SW480 (cell line): ENCODE measurements at regions not wholly inside any gene's neighbourhood (a gene's known extent, or its start where the extent isn't known, plus 50 kb on each side); places are given as distances from the start of the nearest gene placed in this dataset.
"Not testable (repeated sequence)": the region's sequence is repeated elsewhere in the genome, so short reads cannot be mapped to it uniquely, and the experiment has no call there.

Experiments used
- DNase-seq: peaks from one replicate; pipeline ENCODE4 v3.0.0-alpha.2; 2016; ENCODE audit warnings: low spot score

- not testable (repeated sequence) for DNase-seq
Measured at GRCh38 chr1:217039139-217039538, 315.9 kb upstream of the ESRRG start.

DNA sequence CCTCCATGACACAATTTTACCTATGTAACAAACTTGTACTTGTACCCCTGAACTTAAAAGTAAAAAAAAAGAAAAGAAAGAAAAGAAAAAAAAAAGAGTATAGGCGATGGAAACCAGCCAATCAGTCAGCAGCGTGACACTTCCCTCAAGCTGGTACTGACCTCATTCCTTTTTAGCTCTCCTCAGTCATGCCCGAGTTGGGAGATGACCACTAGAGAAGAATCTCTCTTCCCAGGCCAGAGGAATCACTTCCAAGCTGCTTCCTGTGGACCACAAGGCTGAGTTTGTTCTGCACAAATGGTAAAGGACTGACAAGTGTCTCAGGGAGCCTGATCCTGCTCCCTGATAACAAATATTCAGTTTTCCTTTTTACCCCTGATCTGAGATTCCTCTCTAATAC, 313.5 kb upstream of the ESRRG start:
- DNase-seq, result no peak

GRCh38 chr1:217032715-217033367, 309.6 kb upstream of the ESRRG start:
- no peak for DNase-seq

DNA sequence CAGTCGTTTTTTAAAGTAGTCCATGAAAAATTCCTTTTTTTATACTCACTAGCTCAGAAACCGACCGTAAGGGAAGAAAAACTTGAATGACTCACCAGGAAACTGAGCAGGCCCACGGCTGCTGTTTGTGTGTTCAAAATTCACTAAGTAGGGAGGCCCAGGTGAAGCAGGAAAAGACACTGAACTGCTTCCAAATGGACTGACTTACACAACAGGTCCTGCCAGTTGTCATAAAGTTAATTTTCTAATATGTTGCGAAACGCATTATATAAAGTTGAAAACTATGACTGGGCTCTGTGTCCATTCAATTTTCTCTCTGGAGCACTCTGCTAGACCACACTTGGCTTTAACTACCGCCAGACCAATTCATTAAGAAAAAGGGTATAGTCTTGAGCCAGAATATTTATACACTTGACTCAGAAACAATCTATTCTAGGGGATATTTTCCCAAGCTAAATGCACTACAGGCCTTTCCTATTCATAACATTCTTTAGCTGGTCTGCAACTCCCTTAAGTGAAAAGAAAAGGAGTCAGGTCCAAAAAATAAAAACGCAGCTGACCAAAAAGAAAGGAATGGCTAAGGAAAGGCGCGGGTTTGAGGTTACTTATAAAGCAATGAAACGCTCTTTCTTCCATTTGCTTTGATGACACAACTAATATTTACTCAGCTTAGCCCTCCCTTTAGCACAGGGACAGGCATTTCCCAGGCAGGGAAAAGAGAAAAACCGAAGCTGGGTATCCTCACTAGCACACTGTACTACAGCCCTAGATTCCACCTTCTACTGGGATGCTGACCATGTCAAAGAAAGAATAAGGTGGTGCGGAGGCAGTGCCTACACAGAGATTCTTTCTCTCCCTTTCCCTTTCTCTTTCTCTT, 306.3 kb upstream of the ESRRG start:
- no peak for DNase-seq

DNA sequence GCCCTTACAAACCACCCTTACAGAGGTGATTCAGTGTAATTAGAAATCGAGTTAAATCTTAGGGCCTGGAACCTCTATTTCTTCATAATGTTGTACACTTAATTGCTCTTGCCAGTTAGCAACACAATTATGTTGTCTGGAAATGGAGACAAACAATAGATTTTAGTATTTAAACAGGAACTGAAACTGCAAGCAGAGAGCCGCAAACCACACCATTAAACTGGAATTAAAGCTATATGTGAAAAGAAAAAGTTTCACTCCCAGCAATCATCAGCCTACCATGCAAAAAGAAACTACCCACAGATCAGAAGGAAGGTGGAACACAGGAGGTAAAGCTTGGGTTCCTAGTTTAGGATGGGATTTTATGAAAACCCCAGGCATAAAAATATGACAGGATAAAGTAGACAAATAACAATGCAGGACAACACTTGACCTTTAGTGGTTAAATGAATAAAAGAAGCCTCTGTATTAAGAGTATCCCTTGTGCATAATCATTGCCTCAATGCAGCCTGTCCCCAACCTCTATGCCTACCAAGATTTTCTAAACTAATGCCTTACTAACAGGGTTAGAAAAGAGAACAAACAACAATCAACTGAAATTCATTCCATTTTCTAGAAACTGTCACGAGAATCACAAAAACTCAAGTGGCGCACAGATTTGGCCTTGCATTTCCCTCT, 304.3 kb upstream of the ESRRG start:
- DNase-seq, result no peak

- peak; percentile 13 for DNase-seq
Measured at GRCh38 chr1:217026531-217026930, 303.3 kb upstream of the ESRRG start.

DNA sequence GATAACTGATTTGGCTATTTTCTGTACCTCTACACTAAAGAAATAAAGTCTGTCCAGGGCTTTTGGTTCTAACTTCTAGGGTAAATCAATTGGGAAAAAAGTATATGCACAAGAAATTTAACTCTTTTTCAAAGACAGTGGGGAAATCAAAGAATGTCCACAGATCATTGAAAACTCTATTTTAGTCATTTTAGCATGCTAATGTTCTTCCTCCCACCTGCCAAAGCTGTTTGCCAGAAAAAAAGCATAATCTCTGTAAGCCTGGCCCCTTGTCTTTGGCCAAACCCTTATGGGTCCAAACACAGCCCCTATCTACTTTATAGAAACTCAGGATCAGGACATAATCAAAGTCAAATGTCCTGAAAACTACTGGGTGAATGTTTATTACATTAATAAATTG, 302.2 kb upstream of the ESRRG start:
- no peak for DNase-seq

DNA sequence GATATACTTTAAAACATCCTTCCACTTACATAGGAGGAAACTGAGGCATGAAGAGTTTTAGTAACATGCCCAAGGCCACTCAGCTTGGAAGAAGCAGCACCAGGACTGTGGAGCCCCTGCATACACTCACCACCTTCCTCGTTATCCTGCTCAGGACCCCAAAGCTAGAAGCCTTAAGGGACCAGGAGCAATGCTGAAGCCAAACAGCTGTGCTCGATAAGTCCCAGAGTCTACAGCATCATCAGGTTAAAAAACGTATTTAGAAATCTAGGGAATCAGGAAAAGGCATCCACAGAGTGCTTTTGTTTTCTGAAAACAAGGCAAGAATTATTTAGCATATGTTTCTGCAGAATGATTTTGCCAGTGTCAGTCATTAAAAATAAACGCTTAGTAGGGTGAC, 301.7 kb upstream of the ESRRG start:
- DNase-seq, result no peak

DNA sequence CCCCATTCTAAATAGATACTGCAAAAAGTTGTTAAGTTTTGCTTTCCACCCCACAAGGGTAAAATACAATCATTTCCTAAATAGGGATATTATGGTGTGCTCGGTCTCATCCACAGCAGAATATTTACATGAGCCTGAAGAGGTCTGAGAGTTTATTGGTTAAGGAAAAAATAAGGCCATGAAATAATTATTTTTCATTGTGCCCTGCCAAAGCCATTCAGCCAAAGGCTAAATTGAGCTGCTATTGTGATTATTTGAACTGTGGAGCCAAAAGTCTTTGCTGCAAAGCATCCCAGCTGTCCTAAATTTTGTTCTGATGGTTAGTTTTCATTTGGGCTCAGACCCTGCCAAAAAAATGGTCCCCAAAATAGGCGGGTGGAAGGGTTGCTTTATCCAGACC, 298.7 kb upstream of the ESRRG start:
- no peak for DNase-seq

GRCh38 chr1:217021400-217021799, 298.2 kb upstream of the ESRRG start:
- DNase-seq, result no peak

DNA sequence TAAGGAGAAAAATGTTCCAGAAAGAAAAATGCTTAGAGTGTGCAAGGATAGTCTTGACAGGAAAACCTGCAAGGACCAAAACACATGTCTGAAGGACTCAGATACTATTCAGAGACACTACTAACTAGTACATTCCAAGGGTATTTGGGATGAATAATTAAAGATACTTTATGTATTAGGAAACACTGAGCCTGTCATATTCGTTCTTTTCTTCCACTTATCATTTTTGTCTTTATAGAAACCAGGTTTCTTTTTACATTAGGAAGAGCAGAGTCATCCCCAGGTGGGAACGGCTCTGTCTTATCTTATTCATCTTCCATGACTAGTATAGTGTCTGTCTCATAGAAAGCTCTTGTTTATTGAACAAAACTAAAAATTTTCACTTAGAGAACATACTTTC, 296.2 kb upstream of the ESRRG start:
- DNase-seq, result no peak

GRCh38 chr1:217018648-217019047, 295.4 kb upstream of the ESRRG start:
- no peak for DNase-seq

GRCh38 chr1:217017165-217017564, 293.9 kb upstream of the ESRRG start:
- no peak for DNase-seq

DNA sequence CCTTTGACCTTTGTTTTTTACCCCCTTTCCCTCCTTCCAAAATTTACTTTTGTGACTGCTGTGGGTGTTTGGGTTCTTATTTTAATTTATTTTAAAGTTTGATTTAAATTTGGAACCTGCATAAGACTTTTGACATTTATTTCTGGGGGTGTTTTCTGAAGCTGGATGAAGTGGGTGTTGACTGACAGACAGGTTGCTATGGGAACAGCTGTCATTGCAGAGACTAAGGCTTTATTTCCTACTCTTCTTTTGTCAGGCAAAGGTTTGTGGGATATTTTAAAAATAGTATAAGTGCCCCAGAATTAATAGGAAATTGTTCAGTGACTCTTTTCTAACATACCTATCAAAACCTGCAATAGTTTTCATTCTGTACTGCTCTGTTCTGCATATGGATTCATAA, 290.8 kb upstream of the ESRRG start:
- no peak for DNase-seq

- DNase-seq, result no peak
Measured at GRCh38 chr1:217012659-217013058, 289.4 kb upstream of the ESRRG start.

- no peak for DNase-seq
Measured at GRCh38 chr1:217011097-217011496, 287.9 kb upstream of the ESRRG start.

- no peak for DNase-seq
Measured at GRCh38 chr1:217010253-217010652, 287.0 kb upstream of the ESRRG start.

GRCh38 chr1:217009376-217009775, 286.1 kb upstream of the ESRRG start:
- no peak for DNase-seq

GRCh38 chr1:217004776-217005436, 281.7 kb upstream of the ESRRG start:
- peak; percentile 63 for DNase-seq

- DNase-seq, result no peak
Measured at GRCh38 chr1:217003355-217003754, 280.1 kb upstream of the ESRRG start.

GRCh38 chr1:216997831-216998230, 274.6 kb upstream of the ESRRG start:
- DNase-seq, result no peak

DNA sequence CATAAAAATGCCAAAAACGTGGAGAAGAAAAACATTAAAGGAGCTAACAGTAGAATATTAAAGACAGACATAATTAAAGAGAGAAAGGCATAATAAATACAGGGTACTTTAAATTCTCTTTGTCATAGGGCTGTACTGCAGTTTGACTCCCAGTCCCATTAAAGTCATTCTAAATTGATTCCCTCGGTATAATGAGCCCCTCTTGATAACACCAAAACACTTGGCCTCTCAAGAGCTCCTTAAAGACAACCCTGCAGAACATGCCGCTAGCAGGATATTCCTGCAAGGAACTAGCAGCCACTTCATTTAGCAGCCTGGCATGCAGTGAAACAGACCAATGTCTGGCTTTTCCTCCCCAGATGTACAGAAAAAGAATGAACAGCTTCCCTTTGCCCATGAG, 273.8 kb upstream of the ESRRG start:
- no peak for DNase-seq

GRCh38 chr1:216984536-216984935, 261.3 kb upstream of the ESRRG start:
- no peak for DNase-seq
